LNCaP clone FGC (cell line): ENCODE measurements at regions not wholly inside any gene's neighbourhood (a gene's known extent, or its start where the extent isn't known, plus 50 kb on each side); places are given as distances from the start of the nearest gene placed in this dataset.

Experiments
- DNase-seq: peaks from one replicate; pipeline ENCODE4 v3.0.0-alpha.2; 2011; ENCODE audit warnings: low read depth
- H3K4me3 ChIP-seq: 2 replicates; pipeline ENCODE4 v1.5.1; 2011; ENCODE audit warnings: mild to moderate bottlenecking, low read depth, low read length, control low read depth
- TF ChIP-seq, protein P1 (sequence below): IDR thresholded peaks from 2 replicates; pipeline ENCODE4 v1.5.1; 2012; ENCODE audit warnings: mild to moderate bottlenecking; ENCODE audit not compliant: control insufficient read depth, insufficient read depth; ENCODE audit errors: extremely low read depth

DNA sequence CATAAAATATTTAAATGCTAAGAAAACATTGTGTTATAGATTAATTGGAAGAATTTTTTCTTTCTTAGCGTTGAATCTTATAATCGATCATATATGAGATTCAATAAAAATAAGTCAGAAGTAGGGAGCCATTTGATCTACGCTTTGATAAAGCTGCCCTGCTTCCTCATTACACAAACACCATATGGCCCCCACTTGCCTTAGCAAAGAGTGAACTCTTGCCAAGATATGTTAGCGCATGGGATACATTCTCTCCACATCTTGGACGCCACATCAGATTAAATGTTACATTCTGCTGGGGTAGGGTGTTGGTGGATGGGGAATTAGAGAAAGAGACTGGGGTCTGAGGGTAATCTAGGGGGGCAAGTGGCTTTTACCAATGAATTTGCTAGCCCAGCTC, 207.7 kb upstream of the MID1 start:
- no peak overlapping the region for H3K4me3 ChIP-seq
- TF ChIP-seq, protein P1, sequence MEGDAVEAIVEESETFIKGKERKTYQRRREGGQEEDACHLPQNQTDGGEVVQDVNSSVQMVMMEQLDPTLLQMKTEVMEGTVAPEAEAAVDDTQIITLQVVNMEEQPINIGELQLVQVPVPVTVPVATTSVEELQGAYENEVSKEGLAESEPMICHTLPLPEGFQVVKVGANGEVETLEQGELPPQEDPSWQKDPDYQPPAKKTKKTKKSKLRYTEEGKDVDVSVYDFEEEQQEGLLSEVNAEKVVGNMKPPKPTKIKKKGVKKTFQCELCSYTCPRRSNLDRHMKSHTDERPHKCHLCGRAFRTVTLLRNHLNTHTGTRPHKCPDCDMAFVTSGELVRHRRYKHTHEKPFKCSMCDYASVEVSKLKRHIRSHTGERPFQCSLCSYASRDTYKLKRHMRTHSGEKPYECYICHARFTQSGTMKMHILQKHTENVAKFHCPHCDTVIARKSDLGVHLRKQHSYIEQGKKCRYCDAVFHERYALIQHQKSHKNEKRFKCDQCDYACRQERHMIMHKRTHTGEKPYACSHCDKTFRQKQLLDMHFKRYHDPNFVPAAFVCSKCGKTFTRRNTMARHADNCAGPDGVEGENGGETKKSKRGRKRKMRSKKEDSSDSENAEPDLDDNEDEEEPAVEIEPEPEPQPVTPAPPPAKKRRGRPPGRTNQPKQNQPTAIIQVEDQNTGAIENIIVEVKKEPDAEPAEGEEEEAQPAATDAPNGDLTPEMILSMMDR, result no peak
- DNase-seq, result no peak

DNA sequence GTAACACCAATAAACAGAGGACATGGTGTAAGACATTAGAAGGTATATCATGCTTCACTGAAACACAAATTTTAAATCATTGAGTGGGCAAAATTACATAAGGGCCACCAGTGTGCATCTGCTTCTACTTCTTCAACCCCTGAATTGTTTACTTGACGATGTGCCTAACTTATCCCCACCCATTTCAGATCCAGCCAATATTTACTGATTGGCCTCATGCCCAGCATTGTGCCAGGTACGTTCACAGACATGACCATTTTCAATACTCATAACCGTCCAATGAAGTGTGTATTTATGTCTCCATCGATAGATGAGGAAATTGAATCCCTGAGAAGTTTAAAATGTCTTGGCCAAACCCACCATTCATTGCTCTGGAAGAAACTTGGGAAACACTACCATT, 208.3 kb upstream of the MID1 start:
- H3K4me3 ChIP-seq, result no peak overlapping the region
- peak; percentile 66 for DNase-seq
- TF ChIP-seq, protein P1, result no peak

DNA sequence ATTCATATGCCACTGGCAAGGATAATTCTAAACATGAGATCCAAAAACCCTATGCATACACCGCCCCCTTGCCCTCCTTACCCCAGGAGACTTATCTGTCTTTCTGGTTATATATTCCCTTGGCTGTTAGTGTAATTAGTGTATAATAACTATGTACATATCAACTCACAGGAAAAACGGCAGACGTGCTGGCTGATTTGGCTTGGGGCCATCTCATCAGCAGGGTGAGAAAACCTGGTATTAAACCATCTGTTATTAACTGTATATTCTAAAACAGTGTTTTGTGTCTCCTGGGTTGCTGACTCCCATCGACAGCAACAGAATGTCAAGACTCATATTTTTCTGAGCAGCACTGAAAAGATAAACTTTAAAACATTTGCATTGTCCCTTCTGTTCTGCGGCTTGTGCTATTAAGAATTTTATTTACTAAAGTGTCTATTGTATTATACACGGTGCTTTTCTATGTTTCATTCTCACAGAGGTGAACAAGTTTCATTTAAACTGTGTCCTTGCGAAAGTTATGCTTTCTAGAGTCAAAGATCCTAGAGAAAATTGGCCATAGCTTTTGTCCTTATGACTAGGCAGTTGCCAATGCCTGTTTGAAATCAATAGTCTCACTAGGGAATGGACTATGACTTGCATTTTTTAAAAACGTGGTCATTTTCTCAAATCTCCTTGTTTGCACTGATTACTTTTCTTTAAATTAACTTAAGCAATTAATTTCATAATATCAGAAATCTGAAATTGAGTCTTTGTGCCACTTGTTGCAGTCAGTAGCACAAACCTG, 211.5 kb upstream of the MID1 start:
- no peak overlapping the region for H3K4me3 ChIP-seq
- no peak for DNase-seq
- TF ChIP-seq, protein P1, result no peak

DNA sequence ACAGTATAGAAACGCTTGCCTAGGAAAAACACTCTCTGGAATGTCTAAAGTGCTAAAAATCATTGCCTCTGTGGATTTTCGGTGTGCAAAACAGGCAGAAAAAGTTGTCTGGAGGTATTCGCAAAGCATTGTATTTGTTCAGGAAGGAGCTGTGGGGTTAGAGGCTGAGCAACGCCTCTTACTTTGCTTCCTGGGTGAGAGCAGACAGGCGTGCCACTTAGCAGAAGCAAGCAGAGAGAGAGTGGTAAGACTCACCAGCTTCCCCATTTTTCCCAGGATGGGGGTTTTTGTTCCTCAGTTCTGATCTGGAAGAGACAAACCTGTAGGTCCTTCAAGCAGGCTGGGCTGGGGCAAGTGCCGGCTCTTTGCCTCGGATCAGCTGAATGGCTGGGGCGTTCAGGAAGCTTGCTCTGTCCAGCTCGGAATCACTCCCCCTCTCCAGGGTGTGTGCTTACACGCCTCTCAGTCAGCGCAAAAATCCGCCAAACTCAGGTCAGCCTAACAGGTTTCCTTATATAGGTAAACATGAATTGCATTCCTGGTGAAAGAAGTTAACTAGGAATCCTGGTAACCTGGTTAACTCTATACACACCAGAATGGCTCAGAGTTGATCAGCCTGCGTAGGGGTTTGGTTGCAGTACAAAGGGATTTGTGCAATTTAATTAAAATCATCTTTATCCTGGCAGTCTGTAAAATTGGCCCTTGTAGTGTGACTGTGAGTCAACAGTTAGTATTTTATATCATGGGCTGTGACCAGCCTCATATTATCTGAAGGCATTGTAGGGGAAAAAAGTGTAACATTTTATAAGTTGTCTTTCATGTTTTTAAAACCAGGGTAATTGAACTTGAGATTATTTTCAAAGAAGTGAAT, 213.1 kb upstream of the MID1 start:
- TF ChIP-seq, protein P1, result no peak
- DNase-seq, result peak; percentile 50
- H3K4me3 ChIP-seq, result peak overlapping the region; percentile 29; the same call in 1 of the 2 replicates

DNA sequence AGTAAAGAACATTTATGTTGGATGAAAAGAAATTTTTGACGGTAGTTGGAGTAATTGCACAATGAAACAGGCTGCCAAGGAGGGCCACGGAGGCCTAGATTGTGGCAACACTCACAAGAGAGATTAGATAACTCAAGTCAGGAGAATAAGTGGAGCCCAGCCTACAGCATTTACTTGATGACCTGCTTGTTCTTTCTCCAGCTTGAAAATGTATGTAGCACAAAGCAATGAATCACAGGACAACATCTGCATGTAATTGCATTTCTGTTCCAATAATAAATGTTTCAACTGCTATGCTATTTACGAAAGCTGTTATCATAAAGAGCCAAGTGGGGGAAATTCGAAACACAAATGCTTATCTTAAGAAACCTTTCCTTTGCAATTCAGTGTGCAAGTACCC, 221.2 kb upstream of the MID1 start:
- H3K4me3 ChIP-seq, result no peak overlapping the region
- DNase-seq, result no peak
- TF ChIP-seq, protein P1, result no peak

DNA sequence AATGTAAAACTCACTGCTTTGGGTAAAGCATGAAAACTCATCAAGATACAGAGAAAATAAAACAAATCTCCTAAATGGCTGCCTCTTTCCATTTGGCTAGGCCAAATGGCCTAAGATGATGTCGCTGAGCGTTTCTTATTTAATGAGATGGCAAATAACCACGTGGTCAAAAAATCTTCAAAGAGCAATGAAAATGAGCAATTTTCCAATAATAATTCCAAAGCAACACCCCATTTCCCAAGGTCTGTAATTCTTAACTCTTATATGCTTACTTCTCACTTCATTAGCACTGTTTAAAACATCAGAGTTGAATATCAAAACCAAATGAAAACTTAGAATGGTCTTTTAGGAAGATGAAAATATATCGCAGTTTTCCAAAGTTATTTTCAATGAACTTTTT, 222.3 kb upstream of the MID1 start:
- no peak overlapping the region for H3K4me3 ChIP-seq
- TF ChIP-seq, protein P1, result no peak
- DNase-seq, result no peak
